Right cardiac atrium (tissue), 5 donors: ENCODE measurements at regions not wholly inside any gene's neighbourhood (a gene's known extent, or its start where the extent isn't known, plus 50 kb on each side); places are given as distances from the start of the nearest gene placed in this dataset.
A peak's percentile ranks its signal among the peaks of the same experiment; 100 is the strongest.

ENCODE experiments used
- ATAC-seq, 2 donors: fragments of 200-7000 bp; cut with Tn5 transposase; one replicate each; pipeline versions ENCODE4 v1.8.0 to v1.9.1; 2020; ENCODE audit warnings: moderate library complexity in 2 of 2, mild to moderate bottlenecking in 1 of 2
- DNase-seq, 3 donors: peaks; one replicate each; pipeline ENCODE4 v3.0.0-alpha.2; 2020
- H3K27ac ChIP-seq: one replicate; pipeline ENCODE4 v1.5.1; 2013; ENCODE audit warnings: mild to moderate bottlenecking, low read length, control low read depth, moderate library complexity
- H3K27me3 ChIP-seq: one replicate; pipeline ENCODE4 v1.6.1; 2013; ENCODE audit not compliant: control insufficient read depth, insufficient read depth
- H3K4me1 ChIP-seq: one replicate; pipeline ENCODE4 v1.6.1; 2013; ENCODE audit warnings: low read length; ENCODE audit not compliant: control insufficient read depth, insufficient read depth
- H3K4me3 ChIP-seq: one replicate; pipeline ENCODE4 v1.5.1; 2013; ENCODE audit warnings: low read length, control low read depth
- H3K9me3 ChIP-seq: one replicate; pipeline ENCODE4 v1.6.1; 2013; ENCODE audit warnings: low read length; ENCODE audit not compliant: control insufficient read depth
- WGBS: extraction: QIAGEN DNeasy Blood & Tissue Kit; methylation state at CpG from one replicate; pipeline ENCODE4 v1.1.7; 2013; 5-methylcytosine and 5-hydroxymethylcytosine counted together
- intact Hi-C, 4 donors: fragments of 100-400 bp; cut with DNase I; formaldehyde crosslinking; loops; one replicate each; pipeline versions ENCODE4 v1.11.0 to v1.14.0; 2022 to 2023
- donor health status: healthy with polysubstance abuse.
- donor health status: DM: no; HTN: yes; CAD: no.
- donor health status: DM: no; HTN: no; CAD: no.
- donor health status: DM: no; HTN: yes; CAD: no; lungs with severe emphysema.
- donor health status: DM: yes; HTN: yes; CAD: no.

GRCh38 chr9:8088477-8088876, 288.9 kb upstream of the DMAC1 start:
- DNase-seq (no peak), ATAC-seq (no peak)
- Histone ChIP-seq H3K27me3 (no peaks in the 10 kb centered on the region), H3K27ac (no peak overlapping the region), H3K4me3 (no peak overlapping the region), H3K9me3 (no peaks in the 10 kb centered on the region), H3K4me1 (no peaks in the 10 kb centered on the region)
- intact Hi-C loops = no loop called here

GRCh38 chr9:8085986-8086385, 286.4 kb upstream of the DMAC1 start:
- ATAC-seq (no peak), DNase-seq (no peak)
- intact Hi-C loops = no loop called here
- Histone ChIP-seq H3K27me3 (no peaks in the 10 kb centered on the region), H3K4me3 (no peak overlapping the region), H3K27ac (no peak overlapping the region), H3K9me3 (no peaks in the 10 kb centered on the region), H3K4me1 (no peaks in the 10 kb centered on the region)
- 79% methylated on average over 1 of the region's 1 CpG for WGBS

DNA sequence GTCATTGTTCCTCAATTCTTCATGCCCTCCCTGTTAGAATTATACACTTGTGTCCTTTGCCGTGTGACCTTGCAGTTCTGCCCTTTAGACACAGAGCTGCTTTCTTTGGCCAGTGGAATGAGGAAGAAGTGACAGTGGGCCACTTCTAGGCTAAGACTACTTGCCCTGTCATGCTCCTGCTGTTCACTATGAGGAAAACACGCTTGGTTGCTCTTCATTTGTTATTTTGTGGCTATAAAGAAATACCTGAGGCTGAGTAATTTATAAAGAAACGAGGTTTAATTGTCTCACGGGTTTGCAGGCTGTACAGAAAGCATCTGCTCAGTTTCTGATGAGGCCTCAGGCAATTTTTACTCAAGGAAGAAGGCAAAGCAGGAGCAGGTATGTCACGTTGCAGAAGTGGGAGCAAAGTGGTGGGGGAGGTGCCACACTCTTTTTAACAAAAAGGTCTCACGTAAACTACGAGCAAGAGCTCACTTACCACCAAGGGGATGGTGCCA, 279.1 kb upstream of the DMAC1 start:
- WGBS = 83% methylated on average over 7 of the region's 7 CpGs
- no peak for ATAC-seq
- DNase-seq = no peak
- Histone ChIP-seq H3K9me3 (no peaks in the 10 kb centered on the region), H3K4me3 (no peak overlapping the region), H3K27ac (no peak overlapping the region), H3K27me3 (no peaks in the 10 kb centered on the region), H3K4me1 (no peaks in the 10 kb centered on the region)
- intact Hi-C loops = no loop called here

DNA sequence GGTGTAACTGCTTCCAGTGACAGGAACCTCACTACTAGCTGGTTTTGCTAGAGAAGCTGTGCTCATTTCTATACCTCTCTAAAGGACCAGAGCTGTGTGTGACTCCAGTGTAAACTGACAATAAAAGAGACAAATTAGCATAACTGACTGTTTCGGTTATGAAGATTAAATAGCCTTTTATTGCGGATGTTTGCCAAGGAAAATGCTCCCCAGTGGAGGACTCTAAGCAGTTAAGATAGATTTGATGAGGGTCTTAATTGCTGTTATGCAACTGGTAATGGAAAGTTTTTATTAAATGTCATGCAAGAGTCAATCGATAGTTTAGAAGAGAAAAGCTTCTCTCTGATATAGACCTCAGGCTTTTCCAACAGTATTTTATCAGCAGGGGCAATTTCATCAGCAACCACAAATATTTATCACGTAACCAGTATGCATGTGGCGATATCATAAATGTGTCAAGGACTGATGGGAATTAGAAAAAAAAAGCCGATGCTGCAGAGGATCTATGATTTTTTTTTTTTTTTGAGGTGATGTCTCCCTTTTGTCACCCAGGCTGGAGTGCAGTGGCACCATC, 275.2 kb upstream of the DMAC1 start:
- no peak overlapping the region for H3K4me3 ChIP-seq
- ATAC-seq (no peak), DNase-seq (no peak)
- H3K4me1 ChIP-seq = no peaks in the 10 kb centered on the region
- H3K27me3 ChIP-seq = no peaks in the 10 kb centered on the region
- WGBS = 81% methylated on average over 6 of the region's 6 CpGs
- no peaks in the 10 kb centered on the region for H3K9me3 ChIP-seq
- H3K27ac ChIP-seq = no peak overlapping the region
- intact Hi-C loops = no loop called here

DNA sequence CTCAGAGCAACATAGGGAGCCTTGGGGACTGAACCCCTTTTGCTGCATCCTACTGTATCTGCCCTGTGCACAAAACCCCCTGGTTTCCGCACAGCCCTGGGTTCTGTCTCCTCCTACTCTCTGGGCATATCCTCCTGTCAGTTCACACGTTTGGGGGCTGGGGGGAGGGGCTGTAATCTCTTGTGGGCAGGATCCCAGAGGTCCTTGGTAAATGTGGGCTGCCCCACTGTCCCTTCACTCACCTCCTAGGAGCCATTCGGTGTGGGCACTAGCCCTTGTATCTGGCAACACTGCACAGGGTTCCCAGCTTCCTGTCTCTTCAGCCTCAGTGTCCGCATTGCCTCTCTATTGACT, 271.8 kb upstream of the DMAC1 start:
- 60% methylated on average over 4 of the region's 4 CpGs for WGBS
- no peaks in the 10 kb centered on the region for H3K9me3 ChIP-seq
- no peak for ATAC-seq
- H3K4me1 ChIP-seq = no peaks in the 10 kb centered on the region
- H3K27me3 ChIP-seq = no peaks in the 10 kb centered on the region
- DNase-seq = no peak
- no peak overlapping the region for H3K4me3 ChIP-seq
- no peak overlapping the region for H3K27ac ChIP-seq
- intact Hi-C loops = no loop called here

DNA sequence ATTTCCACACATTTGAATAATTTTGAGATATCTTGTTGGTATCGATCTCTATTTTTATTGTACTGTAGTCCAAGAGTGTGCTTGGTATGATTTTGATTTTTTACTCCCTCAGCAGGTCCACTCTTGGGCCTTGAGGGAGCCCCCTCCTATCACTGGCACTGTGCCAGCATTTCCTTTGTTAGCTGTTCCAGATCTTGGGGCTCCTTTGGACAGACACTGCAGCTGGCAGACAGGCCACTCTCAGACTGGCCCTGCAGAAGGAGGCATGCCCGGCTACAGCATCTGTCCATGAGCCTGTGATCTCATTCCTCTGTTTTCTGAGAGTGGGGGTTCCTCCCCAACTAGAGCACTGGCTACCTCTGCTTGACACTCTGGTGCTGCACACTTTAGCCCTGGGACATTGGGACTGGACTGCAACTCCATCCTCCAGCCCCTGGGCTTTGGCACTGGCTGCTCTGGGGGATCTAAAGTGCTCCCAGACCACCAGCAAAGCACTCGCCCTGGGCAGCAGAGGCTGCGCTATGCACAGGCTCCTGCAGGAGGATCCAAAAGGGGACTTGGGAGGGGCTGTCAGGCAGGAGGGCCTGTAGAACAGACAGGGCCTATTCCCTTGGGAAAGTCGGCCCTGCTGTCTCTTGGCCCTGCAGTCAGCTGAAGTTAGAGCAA, 271.3 kb upstream of the DMAC1 start:
- ATAC-seq (no peak), DNase-seq (no peak)
- no peaks in the 10 kb centered on the region for H3K9me3 ChIP-seq
- 58% methylated on average over 5 of the region's 5 CpGs for WGBS
- no peaks in the 10 kb centered on the region for H3K4me1 ChIP-seq
- no peak overlapping the region for H3K4me3 ChIP-seq
- no peak overlapping the region for H3K27ac ChIP-seq
- H3K27me3 ChIP-seq = no peaks in the 10 kb centered on the region
- intact Hi-C loops = no loop called here

DNA sequence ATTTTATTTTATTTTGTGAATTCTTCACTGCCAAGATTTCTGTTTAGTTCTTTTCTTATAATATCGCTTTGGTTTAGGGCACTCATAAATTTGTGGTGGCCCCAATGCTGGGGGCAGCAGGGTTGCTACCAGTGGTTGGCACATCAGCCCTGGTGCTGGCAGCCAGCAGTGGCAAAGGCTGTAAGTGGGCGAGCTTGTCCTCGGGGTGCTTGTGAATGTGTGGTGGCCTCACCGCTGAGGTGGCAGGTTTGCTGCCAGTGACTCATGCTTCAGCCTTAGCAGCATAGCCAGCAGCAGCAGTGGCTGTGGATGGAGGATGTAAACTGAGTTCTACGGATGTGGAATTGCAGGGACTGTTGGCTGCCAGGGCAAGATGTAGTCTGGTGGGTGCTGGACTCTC, 262.9 kb upstream of the DMAC1 start:
- Histone ChIP-seq H3K4me3 (no peak overlapping the region), H3K9me3 (no peaks in the 10 kb centered on the region), H3K27ac (no peak overlapping the region), H3K27me3 (no peaks in the 10 kb centered on the region), H3K4me1 (no peaks in the 10 kb centered on the region)
- no peak for ATAC-seq
- WGBS = 92% methylated on average over 5 of the region's 5 CpGs
- intact Hi-C loops = no loop called here
- no peak for DNase-seq

GRCh38 chr9:8053501-8053900, 253.9 kb upstream of the DMAC1 start:
- DNase-seq = peak in 1 of 3 donors; percentile 21
- no peak for ATAC-seq
- WGBS = 70% methylated on average over 4 of the region's 4 CpGs

DNA sequence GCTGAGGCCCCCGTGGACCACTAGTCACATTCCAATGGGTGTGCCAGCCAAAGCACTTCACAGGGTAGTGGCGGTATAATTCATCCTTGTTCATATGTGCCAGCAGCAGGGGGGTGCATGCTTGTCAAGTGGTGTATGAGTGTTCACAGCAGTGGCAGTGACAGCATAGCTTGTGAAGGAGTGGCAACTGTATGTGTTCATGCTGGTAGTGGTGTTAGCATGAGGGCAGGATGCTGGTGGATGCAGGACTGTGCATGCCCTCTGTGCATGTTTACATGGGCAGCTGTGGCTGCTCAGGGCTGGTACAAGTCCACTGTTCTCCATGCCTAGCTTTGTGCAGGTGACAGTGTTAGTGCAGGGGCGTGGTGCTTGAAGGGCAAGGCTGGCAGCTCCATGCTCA, 253.4 kb upstream of the DMAC1 start:
- no peak for ATAC-seq
- 79% methylated on average over 3 of the region's 3 CpGs for WGBS
- Histone ChIP-seq H3K27me3 (no peaks in the 10 kb centered on the region), H3K4me3 (no peak overlapping the region), H3K9me3 (no peaks in the 10 kb centered on the region), H3K4me1 (no peaks in the 10 kb centered on the region), H3K27ac (no peak overlapping the region)
- intact Hi-C loops = no loop called here
- peak in 1 of 3 donors; percentile 19 for DNase-seq

More at GRCh38 chr9:8053501-8053900, 253.9 kb upstream of the DMAC1 start:
- H3K4me1 ChIP-seq = no peaks in the 10 kb centered on the region
- intact Hi-C loops = no loop called here
- H3K9me3 ChIP-seq = no peaks in the 10 kb centered on the region
- H3K27ac ChIP-seq = no peak overlapping the region
- no peaks in the 10 kb centered on the region for H3K27me3 ChIP-seq
- H3K4me3 ChIP-seq = no peak overlapping the region

DNA sequence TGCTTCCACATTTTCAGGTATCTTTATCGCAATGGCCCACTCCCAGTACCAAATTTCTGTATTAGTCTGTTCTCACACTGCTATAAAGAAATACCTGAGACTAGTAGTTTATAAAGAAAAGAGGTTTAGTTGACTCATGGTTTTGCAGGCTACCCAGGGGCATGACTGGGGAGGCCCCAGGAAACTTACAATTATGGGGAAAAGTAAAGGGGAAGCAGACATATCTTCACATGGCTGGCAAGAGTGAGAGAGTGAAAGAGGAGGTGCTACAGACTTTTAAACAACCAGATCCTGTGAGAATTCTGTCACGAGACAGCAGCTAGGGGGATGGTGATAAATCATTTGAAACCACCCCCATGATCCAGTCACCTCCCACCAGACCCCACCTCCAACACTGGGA, 238.2 kb upstream of the DMAC1 start:
- Histone ChIP-seq H3K4me3 (no peak overlapping the region), H3K27ac (no peak overlapping the region), H3K27me3 (no peaks in the 10 kb centered on the region), H3K9me3 (no peaks in the 10 kb centered on the region), H3K4me1 (no peaks in the 10 kb centered on the region)
- intact Hi-C loops = no loop called here
- 71% methylated on average over 2 of the region's 2 CpGs for WGBS
- no peak for ATAC-seq
- DNase-seq = no peak

DNA sequence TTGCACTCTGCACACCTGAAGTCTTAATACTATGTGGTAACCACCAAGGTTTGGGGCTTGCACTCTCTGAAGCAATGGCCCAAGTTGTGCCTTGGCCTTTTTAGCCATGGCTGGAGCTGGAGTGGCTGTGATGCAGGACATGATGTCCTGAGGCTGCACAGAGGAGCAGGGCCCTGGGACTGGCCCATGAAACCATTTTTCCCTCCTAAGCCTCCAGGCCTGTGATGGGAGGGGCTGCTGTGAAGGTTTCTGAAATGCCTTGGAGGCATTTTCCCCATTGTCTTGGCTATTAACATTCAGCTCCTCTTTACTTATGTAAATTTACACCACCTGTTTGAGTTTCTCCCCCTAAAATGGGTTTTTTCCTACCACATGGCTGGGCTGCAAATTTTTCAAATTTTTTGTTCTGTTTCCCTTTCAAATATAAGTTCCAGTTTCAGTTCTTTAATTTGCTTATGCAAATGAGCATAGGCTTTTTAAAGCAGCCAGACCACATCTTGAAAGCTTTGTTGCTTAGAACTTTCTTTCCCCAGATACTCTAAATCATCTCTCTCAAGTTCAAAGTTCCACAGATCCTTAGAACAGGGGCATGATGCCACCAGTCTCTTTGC, 237.4 kb upstream of the DMAC1 start:
- Histone ChIP-seq H3K9me3 (no peaks in the 10 kb centered on the region), H3K27me3 (no peaks in the 10 kb centered on the region)
- intact Hi-C loops = no loop called here

More for the DNA sequence above, 237.4 kb upstream of the DMAC1 start:
- DNase-seq = no peak
- no peak for ATAC-seq
- Histone ChIP-seq H3K4me3 (no peak overlapping the region), H3K27ac (no peak overlapping the region), H3K4me1 (no peaks in the 10 kb centered on the region)
